Neutrophil (primary cell): ENCODE measurements at regions not wholly inside any gene's neighbourhood (a gene's known extent, or its start where the extent isn't known, plus 50 kb on each side); places are given as distances from the start of the nearest gene placed in this dataset.

Experiments
- H3K27ac ChIP-seq: fragments of 200-600 bp; sonication (generic); 2 replicates; pipeline ENCODE4 v1.5.1; 2016; ENCODE audit warnings: mild to moderate bottlenecking, moderate library complexity
- H3K27me3 ChIP-seq: fragments of 200-600 bp; sonication (generic); 2 replicates; pipeline ENCODE4 v1.6.0; 2016; ENCODE audit warnings: mild to moderate bottlenecking
- H3K36me3 ChIP-seq: fragments of 200-600 bp; sonication (generic); 2 replicates; pipeline ENCODE4 v1.5.1; 2017
- H3K4me1 ChIP-seq, 2 experiments: fragments of 200-600 bp in 1 of 2; sonication (generic) in 1 of 2; 1 replicate in 1 of 2; 2 replicates in 1 of 2; pipeline versions ENCODE4 v1.5.1 to v1.6.1; 2013 to 2016; ENCODE audit warnings: low read depth in 1 of 2, low read length in 1 of 2, mild to moderate bottlenecking in 1 of 2, moderate library complexity in 1 of 2; ENCODE audit not compliant: control insufficient read depth in 1 of 2, insufficient read depth in 1 of 2
- H3K4me3 ChIP-seq, 2 experiments: fragments of 200-600 bp in 1 of 2; sonication (generic) in 1 of 2; 1 replicate in 1 of 2; 2 replicates in 1 of 2; pipeline ENCODE4 v1.5.1; 2013 to 2016; ENCODE audit warnings: low read depth in 1 of 2, low read length in 1 of 2, mild to moderate bottlenecking in 1 of 2, moderate library complexity in 1 of 2
- H3K9me3 ChIP-seq: fragments of 200-600 bp; sonication (generic); 2 replicates; pipeline ENCODE4 v1.5.1; 2016
- TF ChIP-seq, protein P1 (sequence below): fragments of 200-600 bp; sonication (generic); IDR thresholded peaks from 2 replicates; pipeline ENCODE4 v1.5.1; 2016; ENCODE audit warnings: antibody characterized with exemption

DNA sequence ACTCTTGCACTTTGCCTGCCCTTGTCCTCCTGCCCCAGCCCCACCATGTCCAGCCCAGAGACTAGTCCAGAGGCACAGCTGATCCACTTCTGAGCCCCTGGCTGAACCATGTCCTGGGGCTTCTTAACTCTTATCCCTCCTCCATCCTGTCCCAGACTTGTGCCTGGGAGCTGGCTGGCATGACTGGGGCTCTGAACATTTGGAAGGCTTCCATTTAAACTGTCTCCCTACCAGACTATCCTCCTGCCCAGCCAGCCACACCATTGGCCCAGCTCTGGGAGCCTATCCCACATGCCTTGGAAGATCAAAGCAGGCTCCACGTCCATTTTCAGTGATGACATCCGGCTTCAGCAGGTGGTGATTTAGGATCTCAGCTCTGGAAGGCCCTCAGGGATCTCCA lies 57.4 kb downstream of the FAM241B start:
- no peak overlapping the region for H3K4me3 ChIP-seq
- TF ChIP-seq, protein P1, sequence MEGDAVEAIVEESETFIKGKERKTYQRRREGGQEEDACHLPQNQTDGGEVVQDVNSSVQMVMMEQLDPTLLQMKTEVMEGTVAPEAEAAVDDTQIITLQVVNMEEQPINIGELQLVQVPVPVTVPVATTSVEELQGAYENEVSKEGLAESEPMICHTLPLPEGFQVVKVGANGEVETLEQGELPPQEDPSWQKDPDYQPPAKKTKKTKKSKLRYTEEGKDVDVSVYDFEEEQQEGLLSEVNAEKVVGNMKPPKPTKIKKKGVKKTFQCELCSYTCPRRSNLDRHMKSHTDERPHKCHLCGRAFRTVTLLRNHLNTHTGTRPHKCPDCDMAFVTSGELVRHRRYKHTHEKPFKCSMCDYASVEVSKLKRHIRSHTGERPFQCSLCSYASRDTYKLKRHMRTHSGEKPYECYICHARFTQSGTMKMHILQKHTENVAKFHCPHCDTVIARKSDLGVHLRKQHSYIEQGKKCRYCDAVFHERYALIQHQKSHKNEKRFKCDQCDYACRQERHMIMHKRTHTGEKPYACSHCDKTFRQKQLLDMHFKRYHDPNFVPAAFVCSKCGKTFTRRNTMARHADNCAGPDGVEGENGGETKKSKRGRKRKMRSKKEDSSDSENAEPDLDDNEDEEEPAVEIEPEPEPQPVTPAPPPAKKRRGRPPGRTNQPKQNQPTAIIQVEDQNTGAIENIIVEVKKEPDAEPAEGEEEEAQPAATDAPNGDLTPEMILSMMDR, result no peak
- H3K36me3 ChIP-seq, result no peaks in the 10 kb centered on the region
- no peaks in the 10 kb centered on the region for H3K4me1 ChIP-seq
- H3K9me3 ChIP-seq, result no peaks in the 10 kb centered on the region
- peaks cover 10% of the 10 kb centered on the region for H3K27me3 ChIP-seq
- H3K27ac ChIP-seq, result no peak overlapping the region

DNA sequence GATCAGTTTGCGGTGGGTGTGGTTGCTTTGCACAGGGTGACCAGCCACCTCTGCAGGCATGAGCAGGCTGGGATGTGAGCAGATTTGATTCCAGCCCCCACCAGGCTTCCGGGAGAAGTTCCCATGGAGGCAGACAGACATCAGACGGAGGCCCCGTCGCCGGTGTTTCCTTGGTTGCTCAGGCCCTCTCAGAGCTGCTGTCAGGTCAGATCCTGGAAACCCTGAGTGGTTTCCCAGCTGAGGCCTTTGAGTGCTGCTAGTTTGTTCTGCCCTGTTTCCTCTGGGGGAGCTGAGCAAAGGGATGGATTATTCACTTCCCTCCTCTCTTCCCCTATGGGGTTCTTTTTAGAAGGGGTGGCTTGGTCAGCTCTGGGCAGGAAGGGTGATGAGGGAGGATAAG lies 62.2 kb downstream of the FAM241B start:
- peaks cover 13% of the 10 kb centered on the region for H3K27me3 ChIP-seq
- H3K9me3 ChIP-seq, result no peaks in the 10 kb centered on the region
- TF ChIP-seq, protein P1, result no peak
- no peaks in the 10 kb centered on the region for H3K4me1 ChIP-seq
- no peak overlapping the region for H3K4me3 ChIP-seq
- H3K36me3 ChIP-seq, result no peaks in the 10 kb centered on the region
- no peak overlapping the region for H3K27ac ChIP-seq

GRCh38 chr10:69692891-69693290 lies 62.8 kb downstream of the FAM241B start:
- TF ChIP-seq, protein P1, result no peak
- H3K36me3 ChIP-seq, result no peaks in the 10 kb centered on the region
- no peak overlapping the region for H3K27ac ChIP-seq
- H3K9me3 ChIP-seq, result no peaks in the 10 kb centered on the region
- peaks cover 13% of the 10 kb centered on the region for H3K27me3 ChIP-seq
- no peaks in the 10 kb centered on the region for H3K4me1 ChIP-seq
- H3K4me3 ChIP-seq, result no peak overlapping the region

- Histone ChIP-seq H3K4me1 (no peaks in the 10 kb centered on the region), H3K36me3 (no peaks in the 10 kb centered on the region), H3K27ac (no peak overlapping the region), H3K9me3 (no peaks in the 10 kb centered on the region), H3K27me3 (peaks cover 11% of the 10 kb centered on the region), H3K4me3 (no peak overlapping the region)
- TF ChIP-seq, protein P1, result no peak
Observed at GRCh38 chr10:69693886-69694285, 63.8 kb downstream of the FAM241B start.

- Histone ChIP-seq H3K4me3 (no peak overlapping the region), H3K27ac (no peak overlapping the region), H3K27me3 (peaks cover 20% of the 10 kb centered on the region), H3K4me1 (no peaks in the 10 kb centered on the region), H3K9me3 (no peaks in the 10 kb centered on the region), H3K36me3 (no peaks in the 10 kb centered on the region)
- TF ChIP-seq, protein P1, result no peak
Observed at GRCh38 chr10:69696073-69696731, 66.2 kb downstream of the FAM241B start.
